H9 (cell line): ENCODE measurements at regions not wholly inside any gene's neighbourhood (a gene's known extent, or its start where the extent isn't known, plus 50 kb on each side); places are given as distances from the start of the nearest gene placed in this dataset.

Source experiments
- DNase-seq: peaks from one replicate; pipeline ENCODE4 v3.0.0-alpha.2; 2017
- H2AFZ ChIP-seq: one replicate; pipeline ENCODE4 v1.6.1; 2013; ENCODE audit warnings: mild to moderate bottlenecking, low read length, control low read depth, moderate library complexity
- H2AK5ac ChIP-seq: 2 replicates; pipeline ENCODE4 v1.6.1; 2013; ENCODE audit warnings: low read length, control low read depth, mixed read lengths; ENCODE audit not compliant: insufficient read length
- H2BK120ac ChIP-seq: one replicate; pipeline ENCODE4 v1.6.1; 2013; ENCODE audit warnings: low read depth, mild to moderate bottlenecking, low read length, control low read depth, inconsistent platforms; ENCODE audit not compliant: poor library complexity, severe bottlenecking
- H2BK12ac ChIP-seq: 2 replicates; pipeline ENCODE4 v1.6.1; 2013; ENCODE audit warnings: low read length, control low read depth, mixed read lengths, low read depth; ENCODE audit not compliant: insufficient read length
- H2BK15ac ChIP-seq: 2 replicates; pipeline ENCODE4 v1.6.1; 2013; ENCODE audit warnings: low read depth, low read length, control low read depth
- H2BK20ac ChIP-seq: one replicate; pipeline ENCODE4 v1.6.1; 2013; ENCODE audit warnings: low read depth, mild to moderate bottlenecking, low read length, control low read depth, inconsistent platforms; ENCODE audit not compliant: poor library complexity, severe bottlenecking
- H2BK5ac ChIP-seq: 2 replicates; pipeline ENCODE4 v1.6.1; 2013; ENCODE audit warnings: low read length, control low read depth, mixed read lengths; ENCODE audit not compliant: insufficient read length
- H3K14ac ChIP-seq: 2 replicates; pipeline ENCODE4 v1.6.1; 2013; ENCODE audit warnings: low read length, control low read depth; ENCODE audit not compliant: insufficient read depth
- H3K18ac ChIP-seq: 2 replicates; pipeline ENCODE4 v1.6.1; 2013; ENCODE audit warnings: low read depth, mild to moderate bottlenecking, mixed read lengths, low read length, control low read depth; ENCODE audit not compliant: insufficient read length
- H3K23ac ChIP-seq: 2 replicates; pipeline ENCODE4 v1.6.1; 2013; ENCODE audit warnings: low read length, control low read depth, mixed read lengths, low read depth; ENCODE audit not compliant: insufficient read length
- H3K23me2 ChIP-seq: 2 replicates; pipeline ENCODE4 v1.6.1; 2013; ENCODE audit warnings: low read depth, mild to moderate bottlenecking, mixed read lengths, low read length, control low read depth; ENCODE audit not compliant: insufficient read length, poor library complexity, severe bottlenecking
- H3K27ac ChIP-seq: 2 replicates; pipeline ENCODE4 v1.5.1; 2013; ENCODE audit warnings: low read length, control low read depth, mixed read lengths, low read depth; ENCODE audit not compliant: insufficient read length
- H3K27me3 ChIP-seq: 2 replicates; pipeline ENCODE4 v1.6.1; 2013; ENCODE audit warnings: low read length, control low read depth, inconsistent platforms; ENCODE audit not compliant: insufficient read depth
- H3K4ac ChIP-seq: 2 replicates; pipeline ENCODE4 v1.6.1; 2013; ENCODE audit warnings: low read depth, mild to moderate bottlenecking, control low read depth, inconsistent platforms, low read length, moderate library complexity
- H3K4me1 ChIP-seq: 2 replicates; pipeline ENCODE4 v1.6.1; 2013; ENCODE audit warnings: low read length, control low read depth, inconsistent platforms; ENCODE audit not compliant: insufficient read depth
- H3K4me2 ChIP-seq: 2 replicates; pipeline ENCODE4 v1.6.1; 2013; ENCODE audit warnings: low read length, control low read depth, mixed read lengths; ENCODE audit not compliant: insufficient read length, insufficient read depth
- H3K56ac ChIP-seq: 2 replicates; pipeline ENCODE4 v1.6.1; 2013; ENCODE audit warnings: low read depth, mild to moderate bottlenecking, mixed read lengths, low read length, control low read depth; ENCODE audit not compliant: insufficient read length
- H3K79me1 ChIP-seq: 2 replicates; pipeline ENCODE4 v1.6.1; 2013; ENCODE audit warnings: low read depth, mild to moderate bottlenecking, moderate library complexity, low read length, control low read depth, inconsistent platforms; ENCODE audit not compliant: insufficient read depth, poor library complexity, severe bottlenecking
- H3K79me2 ChIP-seq: 2 replicates; pipeline ENCODE4 v1.6.1; 2013; ENCODE audit warnings: low read length, control low read depth, inconsistent platforms; ENCODE audit not compliant: insufficient read depth
- H3K9ac ChIP-seq: 2 replicates; pipeline ENCODE4 v1.6.1; 2013; ENCODE audit warnings: low read length, control low read depth, mixed read lengths; ENCODE audit not compliant: insufficient read length; ENCODE audit errors: extremely low read depth
- H3K9me3 ChIP-seq: one replicate; pipeline ENCODE4 v1.6.1; 2013; ENCODE audit warnings: low read depth, low read length, inconsistent platforms; ENCODE audit not compliant: control insufficient read depth
- H3T11ph ChIP-seq: one replicate; pipeline ENCODE4 v1.6.1; 2013; ENCODE audit warnings: mild to moderate bottlenecking, low read length, control low read depth, inconsistent platforms
- H4K20me1 ChIP-seq: one replicate; pipeline ENCODE4 v1.6.1; 2013; ENCODE audit not compliant: control insufficient read depth, insufficient read length, insufficient read depth
- H4K5ac ChIP-seq: 2 replicates; pipeline ENCODE4 v1.6.1; 2013; ENCODE audit warnings: low read depth, mild to moderate bottlenecking, mixed read lengths, low read length, control low read depth; ENCODE audit not compliant: insufficient read length
- H4K8ac ChIP-seq: replicated peaks from 2 replicates; pipeline ENCODE4 v1.6.1; 2013; ENCODE audit warnings: low read length, control low read depth, mixed read lengths, low read depth; ENCODE audit not compliant: insufficient read length
- H4K91ac ChIP-seq: 2 replicates; pipeline ENCODE4 v1.6.1; 2013; ENCODE audit warnings: low read depth, mild to moderate bottlenecking, moderate library complexity, mixed read lengths, low read length, control low read depth; ENCODE audit not compliant: insufficient read length
- H3K27ac Mint-ChIP-seq, 3 experiments: 2 replicates in 2 of 3; 3 replicates in 1 of 3; pipeline ENCODE4 v1.8.0; 2020 to 2021; ENCODE audit warnings: mixed read lengths in 3 of 3, mild to moderate bottlenecking in 1 of 3, moderate library complexity in 1 of 3
- H3K27me3 Mint-ChIP-seq: 2 replicates; pipeline ENCODE4 v1.8.0; 2021; ENCODE audit warnings: low read depth, mild to moderate bottlenecking, moderate library complexity, mixed read lengths
- H3K36me3 Mint-ChIP-seq, 3 experiments: 2 replicates in 2 of 3; 3 replicates in 1 of 3; pipeline ENCODE4 v1.8.0; 2020 to 2021; ENCODE audit warnings: low read depth in 3 of 3, mixed read lengths in 3 of 3; ENCODE audit not compliant: insufficient read depth in 1 of 3
- H3K4me1 Mint-ChIP-seq, 2 experiments: 2 replicates each; pipeline ENCODE4 v1.8.0; 2020; ENCODE audit warnings: mixed read lengths in 2 of 2
- H3K4me3 Mint-ChIP-seq, 2 experiments: 2 replicates in 1 of 2; 3 replicates in 1 of 2; pipeline ENCODE4 v1.8.0; 2020 to 2021; ENCODE audit warnings: mild to moderate bottlenecking in 2 of 2, mixed read lengths in 2 of 2, moderate library complexity in 1 of 2
- H3K9me3 Mint-ChIP-seq, 2 experiments: 2 replicates in 1 of 2; 3 replicates in 1 of 2; pipeline ENCODE4 v1.8.0; 2020; ENCODE audit warnings: mild to moderate bottlenecking in 2 of 2, mixed read lengths in 2 of 2, moderate library complexity in 1 of 2
- WGBS: extraction: QIAGEN DNeasy Blood & Tissue Kit; methylation state at CpG from one replicate; pipeline ENCODE4 v1.1.7; 2013; ENCODE audit warnings: missing lambda C conversion rate, low lambda C conversion rate, mixed read lengths; ENCODE audit not compliant: insufficient read length; ENCODE audit errors: extremely low coverage; 5-methylcytosine and 5-hydroxymethylcytosine counted together
- TF ChIP-seq, protein P1 (sequence below): fragments of 200-600 bp; sonication (generic); conservative IDR thresholded peaks from 3 replicates; pipeline ENCODE4 v1.8.0; 2021; ENCODE audit warnings: antibody characterized with exemption, mild to moderate bottlenecking

GRCh38 chr10:47245731-47246350 is 54.2 kb upstream of the GDF10 start:
- Histone ChIP-seq H3K79me1 (no peaks in the 10 kb centered on the region), H3K23me2 (no peaks in the 10 kb centered on the region), H3K4me2 (no peak overlapping the region), H3K18ac (no peak overlapping the region), H2BK12ac (no peak overlapping the region), H2BK120ac (no peak overlapping the region), H3K9me3 (no peaks in the 10 kb centered on the region), H2BK20ac (no peak overlapping the region), H3K27me3 (no peaks in the 10 kb centered on the region), H3K4ac (no peak overlapping the region), H4K91ac (no peak overlapping the region), H3K27ac (no peak overlapping the region), H3K23ac (no peak overlapping the region), H2BK5ac (no peak overlapping the region), H4K20me1 (no peaks in the 10 kb centered on the region), H3K14ac (no peak overlapping the region), H2AFZ (no peak overlapping the region), H3T11ph (no peak overlapping the region), H2BK15ac (no peak overlapping the region), H3K79me2 (no peaks in the 10 kb centered on the region), H3K9ac (no peak overlapping the region), H3K4me1 (no peaks in the 10 kb centered on the region), H3K56ac (no peak overlapping the region), H4K5ac (no peak overlapping the region), H2AK5ac (no peak overlapping the region), H4K8ac (no peak overlapping the region)
- Mint-ChIP-seq H3K27ac (0 out of 7 replicates have a peak overlapping the region, but pooled peaks of 1 of the 3 experiments have one; percentile 48), H3K4me1 (peaks cover 4 to 10% of the 10 kb centered on the region in 2 experiments; a peak in 3 of 4 replicates), H3K36me3 (no peaks in the 10 kb centered on the region), H3K9me3 (no peaks in the 10 kb centered on the region), H3K4me3 (no peak overlapping the region), H3K27me3 (peaks cover 2% of the 10 kb centered on the region; the same call in 1 of the 2 replicates)
- TF ChIP-seq, protein P1, sequence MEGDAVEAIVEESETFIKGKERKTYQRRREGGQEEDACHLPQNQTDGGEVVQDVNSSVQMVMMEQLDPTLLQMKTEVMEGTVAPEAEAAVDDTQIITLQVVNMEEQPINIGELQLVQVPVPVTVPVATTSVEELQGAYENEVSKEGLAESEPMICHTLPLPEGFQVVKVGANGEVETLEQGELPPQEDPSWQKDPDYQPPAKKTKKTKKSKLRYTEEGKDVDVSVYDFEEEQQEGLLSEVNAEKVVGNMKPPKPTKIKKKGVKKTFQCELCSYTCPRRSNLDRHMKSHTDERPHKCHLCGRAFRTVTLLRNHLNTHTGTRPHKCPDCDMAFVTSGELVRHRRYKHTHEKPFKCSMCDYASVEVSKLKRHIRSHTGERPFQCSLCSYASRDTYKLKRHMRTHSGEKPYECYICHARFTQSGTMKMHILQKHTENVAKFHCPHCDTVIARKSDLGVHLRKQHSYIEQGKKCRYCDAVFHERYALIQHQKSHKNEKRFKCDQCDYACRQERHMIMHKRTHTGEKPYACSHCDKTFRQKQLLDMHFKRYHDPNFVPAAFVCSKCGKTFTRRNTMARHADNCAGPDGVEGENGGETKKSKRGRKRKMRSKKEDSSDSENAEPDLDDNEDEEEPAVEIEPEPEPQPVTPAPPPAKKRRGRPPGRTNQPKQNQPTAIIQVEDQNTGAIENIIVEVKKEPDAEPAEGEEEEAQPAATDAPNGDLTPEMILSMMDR: no peak
- peak; percentile 10 for DNase-seq
- no CpG with 5 or more reads among the region's 6 CpGs for WGBS
